ENCODE measurements at regions not wholly inside any gene's neighbourhood (a gene's known extent, or its start where the extent isn't known, plus 50 kb on each side); places are given as distances from the start of the nearest gene placed in this dataset.

- Histone ChIP-seq H3K4me1 (ENCODE audit: control insufficient read depth in 2 of 2, insufficient read depth in 2 of 2, low read length in 2 of 2) (peaks cover 2 to 4% of the 10 kb centered on the region in 2 donors), H2AFZ (ENCODE audit: insufficient read depth, low read depth, low read length, poor library complexity, severe bottlenecking) (no peak overlapping the region), H3K27me3 (replicated peaks in 1 of 4; ENCODE audit: control extremely low read depth in 1 of 4, control insufficient read depth in 3 of 4, insufficient read depth in 4 of 4, low read length in 3 of 4) (no peaks in the 10 kb centered on the region), H4K20me1 (ENCODE audit: control insufficient read depth, insufficient read depth, low read length, poor library complexity, severe bottlenecking) (no peaks in the 10 kb centered on the region), H3K4me2 (replicated peaks; ENCODE audit: low read depth, low read length, poor library complexity, severe bottlenecking) (no peak overlapping the region), H3K79me2 (ENCODE audit: control insufficient read depth, insufficient read depth, low read length) (no peaks in the 10 kb centered on the region), H3K36me3 (replicated peaks in 1 of 2; ENCODE audit: control extremely low read depth in 1 of 2, control insufficient read depth in 1 of 2, extremely low read depth in 1 of 2, insufficient read depth in 2 of 2, low read length in 1 of 2) (no peaks in the 10 kb centered on the region), H3K9me3 (ENCODE audit: control extremely low read depth in 1 of 3, control insufficient read depth in 2 of 3, insufficient read depth in 1 of 3, low read length in 2 of 3) (no peaks in the 10 kb centered on the region), H3K27ac (ENCODE audit: low read length in 2 of 2) (no peak overlapping the region), H3K4me3 (ENCODE audit: control extremely low read depth in 1 of 5, extremely low read depth in 1 of 5, insufficient read depth in 1 of 5, low read depth in 2 of 5, low read length in 4 of 5) (no peak overlapping the region), H3K9ac (ENCODE audit: low read length) (no peak overlapping the region)
- ATAC-seq (ENCODE audit: low read depth) (no peak), DNase-seq (no peak)
- ChIA-PET POLR2A (no interaction called here), CTCF (no interaction called here)
- no peak overlapping the region for H3K27ac Mint-ChIP-seq
- intact Hi-C loops (cut with micrococcal nuclease): no loop called here
- WGBS (ENCODE audit: insufficient coverage): 100% methylated on average over 1 of the region's 7 CpGs
- no peak overlapping the region for H3K4me3 Mint-ChIP-seq
- no peaks in the 10 kb centered on the region for H3K9me3 Mint-ChIP-seq (ENCODE audit: insufficient read depth)
- H3K4me1 Mint-ChIP-seq: peaks cover 7% of the 10 kb centered on the region
- TF ChIP-seq CTCF (IDR thresholded peaks at IDR 0.05): no peak
- no peak for TF ChIP-seq EZH2 (IDR thresholded peaks at IDR 0.05; ENCODE audit: borderline replicate concordance, insufficient read depth, low read depth, low read length, poor library complexity, severe bottlenecking)
- H3K27me3 Mint-ChIP-seq: peaks cover 11% of the 10 kb centered on the region
These were observed 157.6 kb upstream of the PDE7B start for GRCh38 chr6:135693811-135694370.

GRCh38 chr6:135699705-135700104, 151.8 kb upstream of the PDE7B start:
- ChIA-PET POLR2A (no interaction called here), CTCF (interaction anchor here (0.7 kb wide), 1 partner anchor 23 kb away, joined by 3 read pairs; no protein-coding TSS in a partner anchor)
- no peak overlapping the region for H2AFZ ChIP-seq (ENCODE audit: insufficient read depth, low read depth, low read length, poor library complexity, severe bottlenecking)
- no peaks in the 10 kb centered on the region for H3K79me2 ChIP-seq (ENCODE audit: control insufficient read depth, insufficient read depth, low read length)
- H3K27ac Mint-ChIP-seq: no peak overlapping the region
- H3K4me1 ChIP-seq (ENCODE audit: control insufficient read depth in 2 of 2, insufficient read depth in 2 of 2, low read length in 2 of 2): no peaks in the 10 kb centered on the region
- intact Hi-C loops (cut with micrococcal nuclease): no loop called here
- no peak for ATAC-seq (ENCODE audit: low read depth)
- no peaks in the 10 kb centered on the region for H3K27me3 ChIP-seq (replicated peaks in 1 of 4; ENCODE audit: control extremely low read depth in 1 of 4, control insufficient read depth in 3 of 4, insufficient read depth in 4 of 4, low read length in 3 of 4)
- DNase-seq: no peak
- no peaks in the 10 kb centered on the region for H3K36me3 ChIP-seq (replicated peaks in 1 of 2; ENCODE audit: control extremely low read depth in 1 of 2, control insufficient read depth in 1 of 2, extremely low read depth in 1 of 2, insufficient read depth in 2 of 2, low read length in 1 of 2)
- no peak overlapping the region for H3K4me2 ChIP-seq (replicated peaks; ENCODE audit: low read depth, low read length, poor library complexity, severe bottlenecking)
- H3K27ac ChIP-seq (ENCODE audit: low read length in 2 of 2): no peak overlapping the region
- H3K4me3 ChIP-seq (ENCODE audit: control extremely low read depth in 1 of 5, extremely low read depth in 1 of 5, insufficient read depth in 1 of 5, low read depth in 2 of 5, low read length in 4 of 5): no peak overlapping the region
- no peaks in the 10 kb centered on the region for H3K9me3 ChIP-seq (ENCODE audit: control extremely low read depth in 1 of 3, control insufficient read depth in 2 of 3, insufficient read depth in 1 of 3, low read length in 2 of 3)
- H4K20me1 ChIP-seq (ENCODE audit: control insufficient read depth, insufficient read depth, low read length, poor library complexity, severe bottlenecking): no peaks in the 10 kb centered on the region
- H3K4me1 Mint-ChIP-seq: no peaks in the 10 kb centered on the region
- peaks cover 12% of the 10 kb centered on the region for H3K27me3 Mint-ChIP-seq
- H3K4me3 Mint-ChIP-seq: no peak overlapping the region
- TF ChIP-seq CTCF (IDR thresholded peaks at IDR 0.05): no peak
- TF ChIP-seq EZH2 (IDR thresholded peaks at IDR 0.05; ENCODE audit: borderline replicate concordance, insufficient read depth, low read depth, low read length, poor library complexity, severe bottlenecking): no peak
- no peak overlapping the region for H3K9ac ChIP-seq (ENCODE audit: low read length)
- H3K9me3 Mint-ChIP-seq (ENCODE audit: insufficient read depth): peaks cover 2% of the 10 kb centered on the region
- WGBS (ENCODE audit: insufficient coverage): 100% methylated on average over 3 of the region's 3 CpGs

Data from B cell (primary cell).